Osteoblast (primary cell): ENCODE measurements at regions not wholly inside any gene's neighbourhood (a gene's known extent, or its start where the extent isn't known, plus 50 kb on each side); places are given as distances from the start of the nearest gene placed in this dataset.

Experiments used
- DNase-seq: peaks from one replicate; pipeline ENCODE4 v3.0.0; 2011; ENCODE audit warnings: low spot score, mixed read lengths; ENCODE audit not compliant: insufficient read length; ENCODE audit errors: missing footprints
- H2AFZ ChIP-seq: 2 replicates; pipeline ENCODE4 v1.6.0; 2011; ENCODE audit warnings: mild to moderate bottlenecking, low read length
- H3K27ac ChIP-seq: 2 replicates; pipeline ENCODE4 v1.5.1; 2011; ENCODE audit warnings: mild to moderate bottlenecking, low read depth, low read length, moderate library complexity
- H3K27me3 ChIP-seq: 2 replicates; pipeline ENCODE4 v1.6.0; 2012; ENCODE audit warnings: mild to moderate bottlenecking, control low read depth, inconsistent platforms, low read length, moderate library complexity; ENCODE audit not compliant: insufficient read depth
- H3K36me3 ChIP-seq: 2 replicates; pipeline ENCODE4 v1.5.1; 2011; ENCODE audit warnings: mild to moderate bottlenecking, low read length, control low read depth, moderate library complexity; ENCODE audit not compliant: insufficient read depth
- H3K4me1 ChIP-seq: 2 replicates; pipeline ENCODE4 v1.5.1; 2011; ENCODE audit warnings: mild to moderate bottlenecking, low read length, control low read depth, moderate library complexity; ENCODE audit not compliant: insufficient read depth
- H3K4me2 ChIP-seq: 2 replicates; pipeline ENCODE4 v1.6.0; 2011; ENCODE audit warnings: mild to moderate bottlenecking, low read length; ENCODE audit not compliant: insufficient read depth
- H3K4me3 ChIP-seq: fragments of 200-600 bp; sonication (generic); 3 replicates; pipeline ENCODE4 v1.5.1; 2012; ENCODE audit warnings: mild to moderate bottlenecking, low read length, inconsistent platforms; ENCODE audit not compliant: insufficient read depth
- H3K79me2 ChIP-seq: 2 replicates; pipeline ENCODE4 v1.6.0; 2012; ENCODE audit warnings: mild to moderate bottlenecking, low read length, control low read depth, inconsistent platforms; ENCODE audit not compliant: insufficient read depth
- H3K9me3 ChIP-seq: 2 replicates; pipeline ENCODE4 v1.5.1; 2011; ENCODE audit warnings: low read depth, low read length, control low read depth
- H4K20me1 ChIP-seq: 2 replicates; pipeline ENCODE4 v1.6.0; 2012; ENCODE audit warnings: mild to moderate bottlenecking, low read length, control low read depth; ENCODE audit not compliant: insufficient read depth
- CTCF ChIP-seq: IDR thresholded peaks from 2 replicates; pipeline ENCODE4 v1.5.1; 2011; ENCODE audit warnings: mild to moderate bottlenecking, low read depth, low read length, moderate library complexity; ENCODE audit errors: extremely low read depth

DNA sequence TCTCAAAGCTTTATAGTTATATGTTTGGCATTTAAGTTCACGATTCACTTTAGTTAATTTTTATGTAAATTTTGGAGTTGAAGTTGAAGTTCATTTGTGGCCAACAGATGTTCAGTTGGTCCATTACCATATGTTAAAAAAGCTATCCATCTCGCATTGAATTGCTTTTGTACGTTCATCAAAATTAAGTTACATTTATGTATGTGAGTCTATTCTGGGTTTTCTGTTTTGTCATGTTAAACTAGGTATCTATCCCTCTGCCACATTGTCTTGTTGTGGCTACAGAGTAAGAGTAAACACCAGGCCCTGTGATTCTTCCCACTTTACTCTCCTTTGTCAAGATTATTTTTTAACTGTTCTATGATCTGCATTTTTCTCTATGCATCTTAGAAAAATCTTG lies 237.3 kb downstream of the BMP2 start:
- no peak overlapping the region for H3K4me2 ChIP-seq
- H4K20me1 ChIP-seq, result no peaks in the 10 kb centered on the region
- no peaks in the 10 kb centered on the region for H3K27me3 ChIP-seq
- H2AFZ ChIP-seq, result no peak overlapping the region
- no peaks in the 10 kb centered on the region for H3K4me1 ChIP-seq
- H3K79me2 ChIP-seq, result no peaks in the 10 kb centered on the region
- H3K9me3 ChIP-seq, result peaks cover 3% of the 10 kb centered on the region
- no peak for TF ChIP-seq CTCF
- no peaks in the 10 kb centered on the region for H3K36me3 ChIP-seq
- DNase-seq, result no peak
- no peak overlapping the region for H3K27ac ChIP-seq
- no peak overlapping the region for H3K4me3 ChIP-seq

DNA sequence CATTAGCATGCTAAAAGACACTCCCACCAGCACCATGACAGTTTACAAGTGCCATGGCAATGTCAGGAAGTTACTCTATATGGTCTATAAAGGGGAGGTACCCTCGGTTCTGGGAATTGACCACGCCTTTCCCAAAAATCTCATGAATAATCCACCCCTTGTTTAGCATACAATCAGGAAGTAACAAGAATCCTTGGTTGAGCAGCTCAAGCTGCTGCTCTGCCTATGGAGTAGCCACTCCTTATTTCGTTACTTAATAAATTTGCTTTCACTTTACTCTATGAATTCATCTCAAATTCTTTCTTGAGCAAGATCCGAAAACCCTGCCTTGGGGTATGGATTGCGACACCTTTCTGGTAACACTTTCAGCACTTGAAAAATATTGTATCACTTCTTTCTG lies 243.0 kb downstream of the BMP2 start:
- DNase-seq, result no peak
- no peaks in the 10 kb centered on the region for H3K36me3 ChIP-seq
- H3K27ac ChIP-seq, result no peak overlapping the region
- H3K27me3 ChIP-seq, result no peaks in the 10 kb centered on the region
- H2AFZ ChIP-seq, result no peak overlapping the region
- no peaks in the 10 kb centered on the region for H3K79me2 ChIP-seq
- H3K4me1 ChIP-seq, result no peaks in the 10 kb centered on the region
- H3K9me3 ChIP-seq, result no peaks in the 10 kb centered on the region
- H4K20me1 ChIP-seq, result no peaks in the 10 kb centered on the region
- H3K4me3 ChIP-seq, result no peak overlapping the region
- TF ChIP-seq CTCF, result no peak
- no peak overlapping the region for H3K4me2 ChIP-seq

DNA sequence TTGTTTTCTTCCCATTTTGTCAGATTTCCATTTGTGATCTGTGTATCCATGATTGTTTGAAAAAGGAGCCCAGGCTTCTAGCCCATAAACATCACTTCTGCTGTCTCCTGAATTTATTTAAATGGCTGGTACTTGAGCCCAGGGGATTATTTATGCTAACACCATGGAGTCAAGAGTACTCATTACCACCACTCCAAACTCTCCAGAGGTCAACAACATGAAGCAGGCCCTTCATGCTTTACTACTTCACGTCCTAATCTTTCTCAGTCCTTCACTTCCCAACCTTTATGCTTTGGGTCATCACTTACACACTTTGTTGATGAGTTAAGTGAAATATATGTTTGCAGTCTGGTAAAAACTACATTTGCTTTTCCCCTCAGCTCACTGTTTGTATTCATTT lies 247.8 kb downstream of the BMP2 start:
- Histone ChIP-seq H4K20me1 (no peaks in the 10 kb centered on the region), H3K4me3 (no peak overlapping the region), H3K79me2 (no peaks in the 10 kb centered on the region), H2AFZ (no peak overlapping the region), H3K4me2 (no peak overlapping the region), H3K27me3 (no peaks in the 10 kb centered on the region), H3K27ac (no peak overlapping the region), H3K4me1 (no peaks in the 10 kb centered on the region), H3K36me3 (no peaks in the 10 kb centered on the region), H3K9me3 (no peaks in the 10 kb centered on the region)
- no peak for TF ChIP-seq CTCF
- DNase-seq, result no peak

GRCh38 chr20:7022597-7022996 lies 255.1 kb downstream of the BMP2 start:
- H3K27ac ChIP-seq, result no peak overlapping the region
- no peak for TF ChIP-seq CTCF
- no peak overlapping the region for H3K4me3 ChIP-seq
- H3K4me1 ChIP-seq, result no peaks in the 10 kb centered on the region
- no peaks in the 10 kb centered on the region for H3K27me3 ChIP-seq
- no peaks in the 10 kb centered on the region for H4K20me1 ChIP-seq
- H3K36me3 ChIP-seq, result no peaks in the 10 kb centered on the region
- H3K9me3 ChIP-seq, result peaks cover 4% of the 10 kb centered on the region
- H2AFZ ChIP-seq, result no peak overlapping the region
- no peak for DNase-seq
- H3K4me2 ChIP-seq, result no peak overlapping the region
- H3K79me2 ChIP-seq, result no peaks in the 10 kb centered on the region
